ENCODE measurements at regions not wholly inside any gene's neighbourhood (a gene's known extent, or its start where the extent isn't known, plus 50 kb on each side); places are given as distances from the start of the nearest gene placed in this dataset.

- H2BK5ac ChIP-seq (ENCODE audit: low read length), result no peak overlapping the region
- no peak overlapping the region for H3K18ac ChIP-seq (ENCODE audit: low read length)
- H3K27me3 ChIP-seq (ENCODE audit: insufficient read depth, low read length, poor library complexity), result no peaks in the 10 kb centered on the region
- no peak overlapping the region for H2AK5ac ChIP-seq (ENCODE audit: low read length)
- no peak overlapping the region for H3K56ac ChIP-seq (ENCODE audit: low read length)
- H3K4me1 ChIP-seq (ENCODE audit: control insufficient read depth, low read depth, low read length), result no peaks in the 10 kb centered on the region
- no peak overlapping the region for H3K4me3 ChIP-seq (ENCODE audit: low read length)
- H4K8ac ChIP-seq (ENCODE audit: low read depth, low read length), result no peak overlapping the region
- H3K27ac ChIP-seq (ENCODE audit: low read depth, low read length), result no peak overlapping the region
- H3K4me2 ChIP-seq (ENCODE audit: low read length), result no peak overlapping the region
- no CpG with 5 or more reads among the region's 1 CpG for WGBS (ENCODE audit: extremely low coverage, insufficient coverage, low lambda C conversion rate)
- no peak overlapping the region for H3K23ac ChIP-seq (ENCODE audit: low read length)
- no peaks in the 10 kb centered on the region for H3K79me1 ChIP-seq (ENCODE audit: low read length)
- H3K9ac ChIP-seq (ENCODE audit: low read length), result no peak overlapping the region
- H3K36me3 ChIP-seq (ENCODE audit: control insufficient read depth, insufficient read depth, low read length), result no peaks in the 10 kb centered on the region
- H2BK15ac ChIP-seq (replicated peaks; ENCODE audit: low read depth), result no peak overlapping the region
- H3K79me2 ChIP-seq (ENCODE audit: control insufficient read depth, insufficient read depth, low read length), result no peaks in the 10 kb centered on the region
- no peak overlapping the region for H2BK120ac ChIP-seq (ENCODE audit: low read depth, low read length)
- DNase-seq, result no peak
- H4K5ac ChIP-seq (ENCODE audit: low read length), result no peak overlapping the region
- no peak overlapping the region for H3K4ac ChIP-seq (ENCODE audit: low read depth, low read length)
Measured at GRCh38 chr2:64874593-64874992, 114.6 kb upstream of the SLC1A4 start.

DNA sequence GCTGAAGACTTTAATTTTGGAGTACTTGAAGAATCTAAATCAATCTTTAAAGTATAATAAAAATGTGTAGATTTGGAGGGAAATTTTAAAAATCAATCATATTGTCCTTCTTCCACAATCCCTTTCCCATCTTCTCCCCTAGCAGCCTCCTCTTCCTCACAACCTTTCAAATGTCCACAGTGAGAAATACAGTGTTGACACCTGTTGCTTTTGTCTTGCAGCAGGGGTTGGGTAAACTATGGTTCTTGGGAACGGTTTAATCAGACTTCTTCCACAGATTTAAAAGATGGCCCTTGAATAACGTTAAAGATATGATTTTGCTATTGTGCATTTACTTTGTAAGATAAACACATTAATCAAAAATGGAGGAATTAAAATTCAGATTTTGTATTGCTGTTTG, 113.8 kb upstream of the SLC1A4 start:
- no peaks in the 10 kb centered on the region for H3K79me1 ChIP-seq (ENCODE audit: low read length)
- no peak overlapping the region for H3K4me2 ChIP-seq (ENCODE audit: low read length)
- no peak overlapping the region for H3K4me3 ChIP-seq (ENCODE audit: low read length)
- no peak overlapping the region for H4K8ac ChIP-seq (ENCODE audit: low read depth, low read length)
- DNase-seq, result no peak
- H2AK5ac ChIP-seq (ENCODE audit: low read length), result no peak overlapping the region
- H4K5ac ChIP-seq (ENCODE audit: low read length), result no peak overlapping the region
- no peaks in the 10 kb centered on the region for H3K36me3 ChIP-seq (ENCODE audit: control insufficient read depth, insufficient read depth, low read length)
- H3K18ac ChIP-seq (ENCODE audit: low read length), result no peak overlapping the region
- H3K27ac ChIP-seq (ENCODE audit: low read depth, low read length), result no peak overlapping the region
- no peaks in the 10 kb centered on the region for H3K4me1 ChIP-seq (ENCODE audit: control insufficient read depth, low read depth, low read length)
- no CpG with 5 or more reads among the region's 2 CpGs for WGBS (ENCODE audit: extremely low coverage, insufficient coverage, low lambda C conversion rate)
- H3K23ac ChIP-seq (ENCODE audit: low read length), result no peak overlapping the region
- H3K56ac ChIP-seq (ENCODE audit: low read length), result no peak overlapping the region
- no peaks in the 10 kb centered on the region for H3K27me3 ChIP-seq (ENCODE audit: insufficient read depth, low read length, poor library complexity)
- no peaks in the 10 kb centered on the region for H3K79me2 ChIP-seq (ENCODE audit: control insufficient read depth, insufficient read depth, low read length)
- H2BK5ac ChIP-seq (ENCODE audit: low read length), result no peak overlapping the region
- no peak overlapping the region for H2BK120ac ChIP-seq (ENCODE audit: low read depth, low read length)
- H3K9ac ChIP-seq (ENCODE audit: low read length), result no peak overlapping the region
- no peak overlapping the region for H3K4ac ChIP-seq (ENCODE audit: low read depth, low read length)
- no peak overlapping the region for H2BK15ac ChIP-seq (replicated peaks; ENCODE audit: low read depth)

GRCh38 chr2:64876137-64876647, 113.0 kb upstream of the SLC1A4 start:
- no peaks in the 10 kb centered on the region for H3K79me2 ChIP-seq (ENCODE audit: control insufficient read depth, insufficient read depth, low read length)
- H3K4me2 ChIP-seq (ENCODE audit: low read length), result no peak overlapping the region
- H3K27me3 ChIP-seq (ENCODE audit: insufficient read depth, low read length, poor library complexity), result no peaks in the 10 kb centered on the region
- H3K36me3 ChIP-seq (ENCODE audit: control insufficient read depth, insufficient read depth, low read length), result no peaks in the 10 kb centered on the region
- peak overlapping the region; percentile 59 for H3K27ac ChIP-seq (ENCODE audit: low read depth, low read length)
- H3K18ac ChIP-seq (ENCODE audit: low read length), result no peak overlapping the region
- H3K79me1 ChIP-seq (ENCODE audit: low read length), result no peaks in the 10 kb centered on the region
- DNase-seq, result peak; percentile 95
- H3K4me1 ChIP-seq (ENCODE audit: control insufficient read depth, low read depth, low read length), result peaks cover 3% of the 10 kb centered on the region
- no peak overlapping the region for H2BK5ac ChIP-seq (ENCODE audit: low read length)
- no peak overlapping the region for H3K4me3 ChIP-seq (ENCODE audit: low read length)
- H3K9ac ChIP-seq (ENCODE audit: low read length), result no peak overlapping the region
- H2BK15ac ChIP-seq (replicated peaks; ENCODE audit: low read depth), result no peak overlapping the region
- no peak overlapping the region for H3K4ac ChIP-seq (ENCODE audit: low read depth, low read length)
- H2AK5ac ChIP-seq (ENCODE audit: low read length), result no peak overlapping the region
- H3K23ac ChIP-seq (ENCODE audit: low read length), result no peak overlapping the region
- H4K5ac ChIP-seq (ENCODE audit: low read length), result no peak overlapping the region
- peak overlapping the region; percentile 22 for H3K56ac ChIP-seq (ENCODE audit: low read length)
- H4K8ac ChIP-seq (ENCODE audit: low read depth, low read length), result no peak overlapping the region
- WGBS (ENCODE audit: extremely low coverage, insufficient coverage, low lambda C conversion rate), result no CpG with 5 or more reads among the region's 3 CpGs
- H2BK120ac ChIP-seq (ENCODE audit: low read depth, low read length), result no peak overlapping the region

DNA sequence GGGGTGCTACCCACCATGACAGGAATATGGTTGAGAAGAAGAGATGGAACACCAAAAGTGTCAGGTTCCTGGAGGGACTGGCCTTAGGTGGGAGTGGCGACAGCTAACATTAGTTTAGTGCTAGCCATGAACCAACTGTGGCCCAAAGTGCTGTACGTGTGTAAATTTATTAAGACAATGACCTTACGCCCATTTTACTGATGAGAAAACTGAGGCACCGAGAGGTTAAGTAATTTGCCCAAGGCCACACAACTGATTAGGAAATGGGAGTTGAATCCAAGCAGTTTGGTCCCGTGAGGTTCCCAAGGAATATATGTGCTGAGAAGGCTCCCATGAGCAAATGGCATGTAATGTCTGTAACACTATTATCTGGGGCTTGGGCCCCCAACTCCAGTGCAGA, 109.5 kb upstream of the SLC1A4 start:
- H2BK120ac ChIP-seq (ENCODE audit: low read depth, low read length), result no peak overlapping the region
- no CpG with 5 or more reads among the region's 5 CpGs for WGBS (ENCODE audit: extremely low coverage, insufficient coverage, low lambda C conversion rate)
- H3K23ac ChIP-seq (ENCODE audit: low read length), result no peak overlapping the region
- peaks cover 3% of the 10 kb centered on the region for H3K4me1 ChIP-seq (ENCODE audit: control insufficient read depth, low read depth, low read length)
- H3K18ac ChIP-seq (ENCODE audit: low read length), result no peak overlapping the region
- no peak overlapping the region for H3K56ac ChIP-seq (ENCODE audit: low read length)
- H3K27me3 ChIP-seq (ENCODE audit: insufficient read depth, low read length, poor library complexity), result no peaks in the 10 kb centered on the region
- no peak overlapping the region for H4K8ac ChIP-seq (ENCODE audit: low read depth, low read length)
- H3K9ac ChIP-seq (ENCODE audit: low read length), result no peak overlapping the region
- no peak overlapping the region for H3K4me3 ChIP-seq (ENCODE audit: low read length)
- H3K79me1 ChIP-seq (ENCODE audit: low read length), result no peaks in the 10 kb centered on the region
- H2BK5ac ChIP-seq (ENCODE audit: low read length), result no peak overlapping the region
- H2BK15ac ChIP-seq (replicated peaks; ENCODE audit: low read depth), result no peak overlapping the region
- H3K27ac ChIP-seq (ENCODE audit: low read depth, low read length), result no peak overlapping the region
- DNase-seq, result no peak
- no peak overlapping the region for H2AK5ac ChIP-seq (ENCODE audit: low read length)
- no peak overlapping the region for H3K4me2 ChIP-seq (ENCODE audit: low read length)
- no peaks in the 10 kb centered on the region for H3K79me2 ChIP-seq (ENCODE audit: control insufficient read depth, insufficient read depth, low read length)
- no peaks in the 10 kb centered on the region for H3K36me3 ChIP-seq (ENCODE audit: control insufficient read depth, insufficient read depth, low read length)
- H4K5ac ChIP-seq (ENCODE audit: low read length), result no peak overlapping the region
- H3K4ac ChIP-seq (ENCODE audit: low read depth, low read length), result no peak overlapping the region

DNA sequence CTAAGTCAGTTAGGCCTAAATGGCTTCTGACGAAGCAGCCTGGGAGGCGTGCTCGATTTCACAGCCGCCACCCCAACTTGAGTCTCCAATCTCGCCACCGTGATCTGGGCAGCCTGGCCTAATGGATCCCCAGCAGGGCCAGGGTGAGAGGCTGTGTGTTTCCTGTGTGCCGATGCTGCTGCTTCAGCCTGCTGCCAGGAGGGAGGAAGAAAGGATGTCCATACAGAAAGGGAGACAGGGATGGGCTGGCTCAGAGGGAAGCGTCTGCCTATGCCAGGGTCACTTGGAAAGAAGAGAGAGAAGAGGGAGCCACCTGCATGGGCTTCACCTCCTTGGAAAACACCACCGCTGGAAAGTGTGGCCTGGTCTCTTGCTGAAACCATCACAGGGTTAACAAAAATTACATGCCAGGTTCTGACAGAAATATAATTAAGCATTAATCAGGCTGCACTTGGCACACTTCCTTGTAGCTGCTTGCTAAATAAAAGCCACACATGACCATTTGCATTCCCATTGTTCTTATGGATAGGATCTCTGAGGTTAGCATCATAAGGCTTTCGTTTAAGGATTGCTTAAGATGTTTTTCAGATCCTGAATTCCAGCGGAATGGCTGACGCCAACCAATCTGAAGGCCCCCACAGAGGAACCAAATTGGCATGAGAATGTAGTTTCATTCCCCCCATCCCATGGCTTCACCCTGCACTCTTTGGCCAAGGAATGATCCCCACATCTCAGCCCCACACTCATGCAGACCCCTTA, 108.8 kb upstream of the SLC1A4 start:
- no peak overlapping the region for H3K56ac ChIP-seq (ENCODE audit: low read length)
- H3K18ac ChIP-seq (ENCODE audit: low read length), result no peak overlapping the region
- H2AK5ac ChIP-seq (ENCODE audit: low read length), result no peak overlapping the region
- H3K36me3 ChIP-seq (ENCODE audit: control insufficient read depth, insufficient read depth, low read length), result no peaks in the 10 kb centered on the region
- no peak overlapping the region for H3K9ac ChIP-seq (ENCODE audit: low read length)
- H3K4ac ChIP-seq (ENCODE audit: low read depth, low read length), result no peak overlapping the region
- H3K79me2 ChIP-seq (ENCODE audit: control insufficient read depth, insufficient read depth, low read length), result no peaks in the 10 kb centered on the region
- H4K5ac ChIP-seq (ENCODE audit: low read length), result no peak overlapping the region
- H3K27me3 ChIP-seq (ENCODE audit: insufficient read depth, low read length, poor library complexity), result no peaks in the 10 kb centered on the region
- H2BK15ac ChIP-seq (replicated peaks; ENCODE audit: low read depth), result no peak overlapping the region
- WGBS (ENCODE audit: extremely low coverage, insufficient coverage, low lambda C conversion rate), result no CpG with 5 or more reads among the region's 12 CpGs
- H4K8ac ChIP-seq (ENCODE audit: low read depth, low read length), result no peak overlapping the region
- H3K4me3 ChIP-seq (ENCODE audit: low read length), result no peak overlapping the region
- H2BK5ac ChIP-seq (ENCODE audit: low read length), result no peak overlapping the region
- H3K23ac ChIP-seq (ENCODE audit: low read length), result no peak overlapping the region
- H2BK120ac ChIP-seq (ENCODE audit: low read depth, low read length), result no peak overlapping the region
- no peaks in the 10 kb centered on the region for H3K79me1 ChIP-seq (ENCODE audit: low read length)
- peak; percentile 21 for DNase-seq
- peaks cover 3% of the 10 kb centered on the region for H3K4me1 ChIP-seq (ENCODE audit: control insufficient read depth, low read depth, low read length)
- no peak overlapping the region for H3K27ac ChIP-seq (ENCODE audit: low read depth, low read length)
- no peak overlapping the region for H3K4me2 ChIP-seq (ENCODE audit: low read length)

GRCh38 chr2:64881037-64881492, 108.1 kb upstream of the SLC1A4 start:
- H3K36me3 ChIP-seq (ENCODE audit: control insufficient read depth, insufficient read depth, low read length), result no peaks in the 10 kb centered on the region
- H3K23ac ChIP-seq (ENCODE audit: low read length), result no peak overlapping the region
- no peak overlapping the region for H3K4ac ChIP-seq (ENCODE audit: low read depth, low read length)
- no peak overlapping the region for H4K5ac ChIP-seq (ENCODE audit: low read length)
- no CpG with 5 or more reads among the region's 6 CpGs for WGBS (ENCODE audit: extremely low coverage, insufficient coverage, low lambda C conversion rate)
- no peak overlapping the region for H3K4me2 ChIP-seq (ENCODE audit: low read length)
- no peak overlapping the region for H3K27ac ChIP-seq (ENCODE audit: low read depth, low read length)
- H3K56ac ChIP-seq (ENCODE audit: low read length), result no peak overlapping the region
- no peak overlapping the region for H3K4me3 ChIP-seq (ENCODE audit: low read length)
- no peak overlapping the region for H4K8ac ChIP-seq (ENCODE audit: low read depth, low read length)
- H2BK5ac ChIP-seq (ENCODE audit: low read length), result no peak overlapping the region
- H3K79me2 ChIP-seq (ENCODE audit: control insufficient read depth, insufficient read depth, low read length), result no peaks in the 10 kb centered on the region
- H3K9ac ChIP-seq (ENCODE audit: low read length), result no peak overlapping the region
- no peak overlapping the region for H2BK120ac ChIP-seq (ENCODE audit: low read depth, low read length)
- H3K27me3 ChIP-seq (ENCODE audit: insufficient read depth, low read length, poor library complexity), result no peaks in the 10 kb centered on the region
- no peak overlapping the region for H3K18ac ChIP-seq (ENCODE audit: low read length)
- peaks cover 3% of the 10 kb centered on the region for H3K4me1 ChIP-seq (ENCODE audit: control insufficient read depth, low read depth, low read length)
- H2BK15ac ChIP-seq (replicated peaks; ENCODE audit: low read depth), result no peak overlapping the region
- DNase-seq, result no peak
- H3K79me1 ChIP-seq (ENCODE audit: low read length), result no peaks in the 10 kb centered on the region
- H2AK5ac ChIP-seq (ENCODE audit: low read length), result no peak overlapping the region

Data from mesendoderm (in vitro differentiated cells).